ENCODE measurements at regions not wholly inside any gene's neighbourhood (a gene's known extent, or its start where the extent isn't known, plus 50 kb on each side); places are given as distances from the start of the nearest gene placed in this dataset.
A peak's percentile ranks its signal among the peaks of the same experiment; 100 is the strongest.
"Not testable (repeated sequence)": the region's sequence is repeated elsewhere in the genome, so short reads cannot be mapped to it uniquely, and the experiment has no call there.

GRCh38 chr7:84941936-84942335, 244.9 kb downstream of the SEMA3D start:
- DNase-seq (ENCODE audit: low spot score) = no peak

- DNase-seq (ENCODE audit: low spot score) = no peak
Measured at GRCh38 chr7:84941291-84941690, 245.6 kb downstream of the SEMA3D start.

- no peak for DNase-seq (ENCODE audit: low spot score)
Measured at GRCh38 chr7:84939888-84940287, 247.0 kb downstream of the SEMA3D start.

GRCh38 chr7:84939442-84939841, 247.4 kb downstream of the SEMA3D start:
- DNase-seq (ENCODE audit: low spot score) = no peak

GRCh38 chr7:84924353-84924752, 262.5 kb downstream of the SEMA3D start:
- DNase-seq (ENCODE audit: low spot score) = no peak

GRCh38 chr7:84923348-84923747, 263.5 kb downstream of the SEMA3D start:
- DNase-seq (ENCODE audit: low spot score) = no peak

- DNase-seq (ENCODE audit: low spot score) = no peak
Measured at GRCh38 chr7:84921154-84921553, 265.7 kb downstream of the SEMA3D start.

GRCh38 chr7:84916973-84917372, 269.9 kb downstream of the SEMA3D start:
- not testable (repeated sequence) for DNase-seq (ENCODE audit: low spot score)

GRCh38 chr7:84916161-84916560, 270.7 kb downstream of the SEMA3D start:
- DNase-seq (ENCODE audit: low spot score) = no peak

GRCh38 chr7:84914598-84914997, 272.3 kb downstream of the SEMA3D start:
- DNase-seq (ENCODE audit: low spot score) = no peak

- peak; percentile 57 for DNase-seq (ENCODE audit: low spot score)
Measured at GRCh38 chr7:84913731-84914130, 273.1 kb downstream of the SEMA3D start.

GRCh38 chr7:84912993-84913635, 273.7 kb downstream of the SEMA3D start:
- no peak for DNase-seq (ENCODE audit: low spot score)

- no peak for DNase-seq (ENCODE audit: low spot score)
Measured at GRCh38 chr7:84912537-84912936, 274.3 kb downstream of the SEMA3D start.

- no peak for DNase-seq (ENCODE audit: low spot score)
Measured at GRCh38 chr7:84912018-84912417, 274.8 kb downstream of the SEMA3D start.

- no peak for DNase-seq (ENCODE audit: low spot score)
Measured at GRCh38 chr7:84911077-84911476, 275.8 kb downstream of the SEMA3D start.

GRCh38 chr7:84910322-84910721, 276.5 kb downstream of the SEMA3D start:
- DNase-seq (ENCODE audit: low spot score) = not testable (repeated sequence)

GRCh38 chr7:84908196-84908793, 278.6 kb downstream of the SEMA3D start:
- DNase-seq (ENCODE audit: low spot score) = no peak

- no peak for DNase-seq (ENCODE audit: low spot score)
Measured at GRCh38 chr7:84906889-84907288, 280.0 kb downstream of the SEMA3D start.

GRCh38 chr7:84904561-84904960, 282.3 kb downstream of the SEMA3D start:
- no peak for DNase-seq (ENCODE audit: low spot score)

- DNase-seq (ENCODE audit: low spot score) = no peak
Measured at GRCh38 chr7:84901366-84901765, 285.5 kb downstream of the SEMA3D start.

GRCh38 chr7:84900215-84900614, 286.6 kb downstream of the SEMA3D start:
- DNase-seq (ENCODE audit: low spot score) = no peak

- no peak for DNase-seq (ENCODE audit: low spot score)
Measured at GRCh38 chr7:84895563-84895962, 291.3 kb downstream of the SEMA3D start.

GRCh38 chr7:84883570-84883969, 303.3 kb downstream of the SEMA3D start:
- not testable (repeated sequence) for DNase-seq (ENCODE audit: low spot score)
